Panc1 (cell line): ENCODE measurements at regions not wholly inside any gene's neighbourhood (a gene's known extent, or its start where the extent isn't known, plus 50 kb on each side); places are given as distances from the start of the nearest gene placed in this dataset.

ENCODE experiments used
- ATAC-seq: fragments of 200-7000 bp; cut with Tn5 transposase; 2 replicates; pipeline ENCODE4 v1.9.1; 2020; ENCODE audit warnings: mild to moderate bottlenecking, moderate library complexity
- BruUV-seq: library from RNA; stranded (reverse); fragments of 400-500 nt; replicated peaks from 2 replicates; lab custom pipeline; 2021; lab: Mats Ljungman, UMichigan
- CTCF ChIA-PET: fragments of 300-600 bp; sonication (Branson Sonifier 250); formaldehyde crosslinking; loops from one replicate; lab custom pipeline; 2022; ENCODE audit warnings: antibody characterized with exemption; lab: Charles Lee
- POLR2A ChIA-PET: fragments of 300-600 bp; sonication (Branson Sonifier 250); formaldehyde crosslinking; loops from one replicate; lab custom pipeline; 2022; ENCODE audit warnings: antibody characterized with exemption; lab: Charles Lee
- DNase-seq: peaks from one replicate; pipeline ENCODE4 v3.0.0-alpha.2; 2010; ENCODE audit warnings: low read depth, low spot score
- H3K27ac ChIP-seq: 2 replicates; pipeline ENCODE4 v1.5.1; 2011; ENCODE audit warnings: mild to moderate bottlenecking, low read length, inconsistent platforms
- H3K27me3 ChIP-seq: fragments of 200-500 bp; sonication (Bioruptor generic); 2 replicates; pipeline ENCODE4 v1.6.0; 2014; ENCODE audit warnings: low read length, inconsistent platforms; ENCODE audit not compliant: control insufficient read depth, insufficient read depth
- H3K36me3 ChIP-seq: fragments of 200-500 bp; sonication (Bioruptor generic); 2 replicates; pipeline ENCODE4 v1.5.1; 2014; ENCODE audit warnings: inconsistent platforms, mild to moderate bottlenecking, low read length, moderate library complexity; ENCODE audit not compliant: control insufficient read depth, insufficient read depth
- H3K4me1 ChIP-seq: 2 replicates; pipeline ENCODE4 v1.5.1; 2011; ENCODE audit warnings: inconsistent platforms, mild to moderate bottlenecking, low read length, moderate library complexity; ENCODE audit not compliant: control insufficient read depth, insufficient read depth
- H3K4me3 ChIP-seq, 2 experiments: 2 replicates each; pipeline ENCODE4 v1.5.1; 2011 to 2012; ENCODE audit warnings: low read depth in 2 of 2, low read length in 2 of 2, mild to moderate bottlenecking in 2 of 2, inconsistent platforms in 1 of 2, moderate library complexity in 1 of 2
- H3K9me3 ChIP-seq: fragments of 200-500 bp; sonication (Bioruptor generic); 2 replicates; pipeline ENCODE4 v1.5.1; 2014; ENCODE audit warnings: low read depth, mild to moderate bottlenecking, inconsistent platforms, low read length, moderate library complexity; ENCODE audit not compliant: control insufficient read depth, insufficient read depth
- CTCF ChIP-seq: fragments of 450-650 bp; IDR thresholded peaks from 2 replicates; pipeline ENCODE4 v1.5.1; 2017; ENCODE audit warnings: mild to moderate bottlenecking
- POLR2AphosphoS5 ChIP-seq: IDR thresholded peaks from 2 replicates; pipeline ENCODE4 v1.6.1; 2012; ENCODE audit warnings: mild to moderate bottlenecking, low read depth, low read length, moderate library complexity
- REST ChIP-seq, 2 experiments: IDR thresholded peaks; 2 replicates each; pipeline ENCODE4 v1.6.1; 2011 to 2012; ENCODE audit warnings: low read depth in 2 of 2, control low read depth in 1 of 2, low read length in 1 of 2, mild to moderate bottlenecking in 1 of 2, moderate library complexity in 1 of 2; ENCODE audit not compliant: insufficient read depth in 1 of 2
- SIN3A ChIP-seq: IDR thresholded peaks from 2 replicates; pipeline ENCODE4 v1.6.1; 2012; ENCODE audit warnings: low read depth, mild to moderate bottlenecking, low read length, moderate library complexity, borderline replicate concordance; ENCODE audit not compliant: insufficient read depth
- TCF7L2 ChIP-seq: IDR thresholded peaks from 2 replicates; pipeline ENCODE4 v1.6.1; 2011; ENCODE audit warnings: mild to moderate bottlenecking, low read depth, low read length, inconsistent platforms
- in situ Hi-C: cut with HindIII; loops from 2 replicates; pipeline ENCODE4 v1.10.0; 2016; ENCODE audit warnings: low sequenced_read_pairs, low pct_unique_long_range_greater_than_20kb
- intact Hi-C: fragments of 100-400 bp; cut with micrococcal nuclease; formaldehyde crosslinking; loops from one replicate; pipeline ENCODE4 v1.10.0; 2022; ENCODE audit not compliant: unreplicated experiment

GRCh38 chr14:32003585-32003984, 73.5 kb upstream of the ARHGAP5 start:
- no peak for TF ChIP-seq CTCF
- no peak for TF ChIP-seq TCF7L2
- BruUV-seq = no TSS peak
- H3K27me3 ChIP-seq = no peaks in the 10 kb centered on the region
- no peak overlapping the region for H3K27ac ChIP-seq
- no peaks in the 10 kb centered on the region for H3K9me3 ChIP-seq
- ChIA-PET POLR2A (no interaction called here), CTCF (no interaction called here)
- H3K4me3 ChIP-seq = no peak overlapping the region
- in situ Hi-C loops = no loop called here
- peaks cover 8% of the 10 kb centered on the region for H3K4me1 ChIP-seq
- intact Hi-C loops = no loop called here
- DNase-seq = no peak
- no peaks in the 10 kb centered on the region for H3K36me3 ChIP-seq
- ATAC-seq = no peak

GRCh38 chr14:32004300-32004699, 72.8 kb upstream of the ARHGAP5 start:
- ATAC-seq (no peak), DNase-seq (no peak)
- ChIA-PET POLR2A (no interaction called here), CTCF (no interaction called here)
- H3K4me3 ChIP-seq = no peak overlapping the region
- no TSS peak for BruUV-seq
- TF ChIP-seq CTCF (no peak), SIN3A (no peak), POLR2AphosphoS5 (no peak), REST (IDR thresholded peaks at IDR 0.05; ENCODE audit: insufficient read depth in 1 of 2, low read depth in 2 of 2, low read length in 1 of 2) (no peak), TCF7L2 (no peak)
- H3K36me3 ChIP-seq = no peaks in the 10 kb centered on the region
- H3K27me3 ChIP-seq = no peaks in the 10 kb centered on the region
- in situ Hi-C loops = no loop called here
- intact Hi-C loops = no loop called here
- no peaks in the 10 kb centered on the region for H3K9me3 ChIP-seq
- H3K4me1 ChIP-seq = peaks cover 8% of the 10 kb centered on the region
- no peak overlapping the region for H3K27ac ChIP-seq

- Histone ChIP-seq H3K36me3 (no peaks in the 10 kb centered on the region), H3K4me1 (peaks cover 13% of the 10 kb centered on the region), H3K4me3 (no peak overlapping the region), H3K9me3 (no peaks in the 10 kb centered on the region), H3K27me3 (no peaks in the 10 kb centered on the region), H3K27ac (no peak overlapping the region)
- intact Hi-C loops (no loop called here), in situ Hi-C loops (no loop called here)
- DNase-seq (no peak), ATAC-seq (no peak)
- ChIA-PET CTCF (no interaction called here), POLR2A (no interaction called here)
- no TSS peak for BruUV-seq
- TF ChIP-seq SIN3A = no peak
- no peak for TF ChIP-seq CTCF
- TF ChIP-seq TCF7L2 = no peak
- TF ChIP-seq POLR2AphosphoS5 = no peak
- TF ChIP-seq REST (IDR thresholded peaks at IDR 0.05; ENCODE audit: insufficient read depth in 1 of 2, low read depth in 2 of 2, low read length in 1 of 2) = no peak
Observed at GRCh38 chr14:32005628-32006027, 71.5 kb upstream of the ARHGAP5 start.
